ENCODE measurements at regions not wholly inside any gene's neighbourhood (a gene's known extent, or its start where the extent isn't known, plus 50 kb on each side); places are given as distances from the start of the nearest gene placed in this dataset.

GRCh38 chr22:42326801-42327200, 56.3 kb upstream of the TCF20 start:
- TF ChIP-seq CTCF (conservative IDR thresholded peaks at IDR 0.05; ENCODE audit: low read depth, low read length) (no peak), EZH2 (IDR thresholded peaks at IDR 0.05; ENCODE audit: low read length, unreplicated experiment) (no peak)

All from PC-3 (cell line).